Inferior parietal cortex (tissue), 1 donor: ENCODE measurements at regions not wholly inside any gene's neighbourhood (a gene's known extent, or its start where the extent isn't known, plus 50 kb on each side); places are given as distances from the start of the nearest gene placed in this dataset.
"Not testable (repeated sequence)": the region's sequence is repeated elsewhere in the genome, so short reads cannot be mapped to it uniquely, and the experiment has no call there.

Source experiments
- DNase-seq: peaks from one replicate; pipeline ENCODE4 v3.0.0-alpha.2; 2016; ENCODE audit errors: extremely low spot score

- DNase-seq = no peak
Measured at GRCh38 chr14:106235356-106236159, 709.2 kb downstream of the TMEM121 start.

- DNase-seq = no peak
Measured at GRCh38 chr14:106248321-106249192, 722.2 kb downstream of the TMEM121 start.

GRCh38 chr14:106253995-106254394 lies 727.6 kb downstream of the TMEM121 start:
- DNase-seq = not testable (repeated sequence)

- DNase-seq = not testable (repeated sequence)
Measured at GRCh38 chr14:106257569-106257994, 731.2 kb downstream of the TMEM121 start.

GRCh38 chr14:106268013-106268727 lies 741.8 kb downstream of the TMEM121 start:
- no peak for DNase-seq

GRCh38 chr14:106269029-106269428 lies 742.6 kb downstream of the TMEM121 start:
- DNase-seq = no peak

GRCh38 chr14:106269451-106270204 lies 743.2 kb downstream of the TMEM121 start:
- no peak for DNase-seq

- DNase-seq = not testable (repeated sequence)
Measured at GRCh38 chr14:106270476-106271121, 744.2 kb downstream of the TMEM121 start.

GRCh38 chr14:106276326-106277267 lies 750.2 kb downstream of the TMEM121 start:
- DNase-seq = no peak

- DNase-seq = no peak
Measured at GRCh38 chr14:106277503-106277902, 751.1 kb downstream of the TMEM121 start.

- no peak for DNase-seq
Measured at GRCh38 chr14:106280876-106281275, 754.5 kb downstream of the TMEM121 start.

GRCh38 chr14:106286697-106287290 lies 760.4 kb downstream of the TMEM121 start:
- DNase-seq = no peak

GRCh38 chr14:106287506-106287905 lies 761.1 kb downstream of the TMEM121 start:
- DNase-seq = no peak

- no peak for DNase-seq
Measured at GRCh38 chr14:106291626-106292025, 765.2 kb downstream of the TMEM121 start.

GRCh38 chr14:106294324-106294723 lies 767.9 kb downstream of the TMEM121 start:
- DNase-seq = no peak

GRCh38 chr14:106300951-106301510 lies 774.6 kb downstream of the TMEM121 start:
- not testable (repeated sequence) for DNase-seq

GRCh38 chr14:106301609-106302008 lies 775.2 kb downstream of the TMEM121 start:
- not testable (repeated sequence) for DNase-seq

GRCh38 chr14:106302661-106303060 lies 776.3 kb downstream of the TMEM121 start:
- no peak for DNase-seq

GRCh38 chr14:106304271-106304670 lies 777.9 kb downstream of the TMEM121 start:
- DNase-seq = no peak
